ENCODE measurements at regions not wholly inside any gene's neighbourhood (a gene's known extent, or its start where the extent isn't known, plus 50 kb on each side); places are given as distances from the start of the nearest gene placed in this dataset.

- no peaks in the 10 kb centered on the region for H4K20me1 ChIP-seq (ENCODE audit: control insufficient read depth, insufficient read depth)
- WGBS (ENCODE audit: insufficient coverage, insufficient replicate concordance, low lambda C conversion rate, missing lambda C conversion rate), result 35% methylated on average over 1 of the region's 1 CpG
- CTCF ChIA-PET, result no interaction called here
- intact Hi-C loops (cut with micrococcal nuclease; ENCODE audit: unreplicated experiment), result no loop called here
- H3K4me3 ChIP-seq, result no peak overlapping the region
- ATAC-seq (no peak), FAIRE-seq (no peak), DNase-seq (ENCODE audit: low read depth, low spot score) (no peak)
- no TSS peak for BruUV-seq (replicated peaks)
- no peak overlapping the region for H3K9ac ChIP-seq (ENCODE audit: control insufficient read depth, insufficient read depth, low read length)
- POLR2A ChIA-PET, result no interaction called here
- no peaks in the 10 kb centered on the region for H3K36me3 ChIP-seq (ENCODE audit: control insufficient read depth in 2 of 2, insufficient read depth in 2 of 2, low read length in 1 of 2)
- H3K27me3 ChIP-seq (replicated peaks in 1 of 2; ENCODE audit: control insufficient read depth in 2 of 2, insufficient read depth in 2 of 2, low read length in 1 of 2), result no peaks in the 10 kb centered on the region
- in situ Hi-C loops (cut with MboI), result no loop called here
- RAD21 ChIA-PET (ENCODE audit: unreplicated experiment), result interaction anchor here (1.1 kb wide), 1 partner anchor 24 kb away, joined by 3 read pairs; no protein-coding TSS in a partner anchor
- no peak overlapping the region for H2AFZ ChIP-seq (ENCODE audit: control insufficient read depth, low read depth, low read length)
- no peaks in the 10 kb centered on the region for H3K9me3 ChIP-seq (replicated peaks; ENCODE audit: control insufficient read depth, insufficient read depth, low read length)
- no peak overlapping the region for H3K4me2 ChIP-seq (ENCODE audit: control insufficient read depth, insufficient read depth)
- H3K27ac ChIP-seq (ENCODE audit: control insufficient read depth, insufficient read depth), result no peak overlapping the region
- H3K79me2 ChIP-seq (ENCODE audit: control insufficient read depth, insufficient read depth, low read length), result no peaks in the 10 kb centered on the region
- no peaks in the 10 kb centered on the region for H3K4me1 ChIP-seq (ENCODE audit: control insufficient read depth, insufficient read depth, low read length)
- TF ChIP-seq TAF1 (IDR thresholded peaks at IDR 0.05; ENCODE audit: borderline replicate concordance, low read depth, low read length) (no peak), PRDM15 (CRISPR knock-in tag; IDR thresholded peaks at IDR 0.05) (no peak), MEF2A (IDR thresholded peaks at IDR 0.05; ENCODE audit: insufficient read depth, low read depth, low read length) (no peak)
- SMC1A ChIA-PET (ENCODE audit: uncharacterized antibody, unreplicated experiment), result interaction anchor here (1.1 kb wide), 1 partner anchor 31 kb away, joined by 3 read pairs; no protein-coding TSS in a partner anchor
Observed at GRCh38 chr9:29850664-29851063, 2277.4 kb upstream of the C9orf72 start.

GRCh38 chr9:29861803-29862202, 2288.5 kb upstream of the C9orf72 start:
- WGBS (ENCODE audit: insufficient coverage, insufficient replicate concordance, low lambda C conversion rate, missing lambda C conversion rate), result 8% methylated on average over 2 of the region's 2 CpGs
- H4K20me1 ChIP-seq (ENCODE audit: control insufficient read depth, insufficient read depth), result no peaks in the 10 kb centered on the region
- no peaks in the 10 kb centered on the region for H3K4me1 ChIP-seq (ENCODE audit: control insufficient read depth, insufficient read depth, low read length)
- DNase-seq (ENCODE audit: low read depth, low spot score), result no peak
- CTCF ChIA-PET, result interaction anchor here (0.7 kb wide), 1 partner anchor 9 kb away, joined by 3 read pairs; no protein-coding TSS in a partner anchor
- RAD21 ChIA-PET (ENCODE audit: unreplicated experiment), result no interaction called here
- intact Hi-C loops (cut with micrococcal nuclease; ENCODE audit: unreplicated experiment), result no loop called here
- no peaks in the 10 kb centered on the region for H3K36me3 ChIP-seq (ENCODE audit: control insufficient read depth in 2 of 2, insufficient read depth in 2 of 2, low read length in 1 of 2)
- H3K9me3 ChIP-seq (replicated peaks; ENCODE audit: control insufficient read depth, insufficient read depth, low read length), result no peaks in the 10 kb centered on the region
- SMC1A ChIA-PET (ENCODE audit: uncharacterized antibody, unreplicated experiment), result no interaction called here
- no peak overlapping the region for H2AFZ ChIP-seq (ENCODE audit: control insufficient read depth, low read depth, low read length)
- no peaks in the 10 kb centered on the region for H3K27me3 ChIP-seq (replicated peaks in 1 of 2; ENCODE audit: control insufficient read depth in 2 of 2, insufficient read depth in 2 of 2, low read length in 1 of 2)
- no peak for FAIRE-seq
- H3K4me2 ChIP-seq (ENCODE audit: control insufficient read depth, insufficient read depth), result no peak overlapping the region
- H3K4me3 ChIP-seq, result no peak overlapping the region
- H3K27ac ChIP-seq (ENCODE audit: control insufficient read depth, insufficient read depth), result no peak overlapping the region
- H3K9ac ChIP-seq (ENCODE audit: control insufficient read depth, insufficient read depth, low read length), result no peak overlapping the region
- POLR2A ChIA-PET, result no interaction called here
- TF ChIP-seq PKNOX1 (IDR thresholded peaks at IDR 0.05) (peak; percentile 71), GATAD2B (conservative IDR thresholded peaks at IDR 0.05; ENCODE audit: low read depth) (no peak)
- in situ Hi-C loops (cut with MboI), result no loop called here
- ATAC-seq, result no peak
- no TSS peak for BruUV-seq (replicated peaks)
- no peaks in the 10 kb centered on the region for H3K79me2 ChIP-seq (ENCODE audit: control insufficient read depth, insufficient read depth, low read length)
